ENCODE measurements at regions not wholly inside any gene's neighbourhood (a gene's known extent, or its start where the extent isn't known, plus 50 kb on each side); places are given as distances from the start of the nearest gene placed in this dataset.

- TF ChIP-seq EZH2 (IDR thresholded peaks at IDR 0.05) (no peak), CTCF (IDR thresholded peaks at IDR 0.05) (no peak), EZH2phosphoT487 (IDR thresholded peaks at IDR 0.05) (no peak)
Observed at GRCh38 chr18:41639218-41639617, 315.8 kb upstream of the PIK3C3 start.
